MM.1S (cell line): ENCODE measurements at regions not wholly inside any gene's neighbourhood (a gene's known extent, or its start where the extent isn't known, plus 50 kb on each side); places are given as distances from the start of the nearest gene placed in this dataset.
"Not testable (repeated sequence)": the region's sequence is repeated elsewhere in the genome, so short reads cannot be mapped to it uniquely, and the experiment has no call there.

Experiments used
- DNase-seq: peaks from one replicate; pipeline ENCODE4 v3.0.0-alpha.2; 2015
- H2AFZ ChIP-seq: fragments of 300-600 bp; sonication (generic); 2 replicates; pipeline ENCODE4 v1.6.0; 2016; ENCODE audit warnings: antibody characterized with exemption, low read length
- H3F3A ChIP-seq: fragments of 300-600 bp; sonication (generic); 2 replicates; pipeline ENCODE4 v1.6.1; 2016; ENCODE audit warnings: mild to moderate bottlenecking, antibody characterized with exemption, low read length, moderate library complexity, mixed read lengths; ENCODE audit not compliant: insufficient read depth
- H3K27ac ChIP-seq: fragments of 300-600 bp; sonication (generic); 2 replicates; pipeline ENCODE4 v1.5.1; 2016; ENCODE audit warnings: mild to moderate bottlenecking, low read length
- H3K27me3 ChIP-seq: fragments of 300-600 bp; sonication (generic); replicated peaks from 2 replicates; pipeline ENCODE4 v1.6.0; 2016; ENCODE audit warnings: low read length; ENCODE audit not compliant: insufficient read depth
- H3K36me3 ChIP-seq: fragments of 300-600 bp; sonication (generic); replicated peaks from 2 replicates; pipeline ENCODE4 v1.6.1; 2016; ENCODE audit warnings: mild to moderate bottlenecking, low read length, mixed read lengths; ENCODE audit not compliant: insufficient read depth
- H3K4me1 ChIP-seq: fragments of 300-600 bp; sonication (generic); 2 replicates; pipeline ENCODE4 v1.6.1; 2016; ENCODE audit warnings: low read length, mixed read lengths
- H3K4me2 ChIP-seq: fragments of 300-600 bp; sonication (generic); 2 replicates; pipeline ENCODE4 v1.6.0; 2016; ENCODE audit warnings: low read depth, low read length
- H3K4me3 ChIP-seq: fragments of 300-600 bp; sonication (generic); 2 replicates; pipeline ENCODE4 v1.5.1; 2016; ENCODE audit warnings: low read length, mixed read lengths
- H3K79me2 ChIP-seq: fragments of 300-600 bp; sonication (generic); 2 replicates; pipeline ENCODE4 v1.6.1; 2016; ENCODE audit warnings: mixed run types, low read length, mixed read lengths
- H3K9ac ChIP-seq: fragments of 300-600 bp; sonication (generic); 2 replicates; pipeline ENCODE4 v1.6.1; 2016; ENCODE audit warnings: low read length, mixed read lengths
- H3K9me2 ChIP-seq: fragments of 300-600 bp; sonication (generic); replicated peaks from 2 replicates; pipeline ENCODE4 v1.6.1; 2016; ENCODE audit warnings: mild to moderate bottlenecking, low read length, mixed read lengths; ENCODE audit not compliant: insufficient read depth
- H3K9me3 ChIP-seq: fragments of 300-600 bp; sonication (generic); replicated peaks from 2 replicates; pipeline ENCODE4 v1.6.1; 2016; ENCODE audit warnings: mild to moderate bottlenecking, low read length, mixed read lengths; ENCODE audit not compliant: insufficient read depth
- H4K20me1 ChIP-seq: fragments of 300-600 bp; sonication (generic); 2 replicates; pipeline ENCODE4 v1.6.1; 2016; ENCODE audit warnings: mild to moderate bottlenecking, low read length, moderate library complexity, mixed read lengths; ENCODE audit not compliant: insufficient read depth
- EZH2 ChIP-seq: fragments of 300-600 bp; sonication (generic); optimal IDR thresholded peaks from 2 replicates; pipeline ENCODE3; 2017; ENCODE audit warnings: low read depth, mild to moderate bottlenecking, antibody characterized with exemption, low read length, mixed read lengths
- EZH2phosphoT487 ChIP-seq: fragments of 300-600 bp; sonication (generic); IDR thresholded peaks from 2 replicates; pipeline ENCODE4 v1.6.1; 2018; ENCODE audit warnings: antibody characterized with exemption, low read length
- TF ChIP-seq, protein P1 (sequence below): fragments of 300-600 bp; sonication (generic); IDR thresholded peaks from 2 replicates; pipeline ENCODE4 v1.5.1; 2016; ENCODE audit warnings: antibody characterized with exemption, low read length, mixed read lengths

DNA sequence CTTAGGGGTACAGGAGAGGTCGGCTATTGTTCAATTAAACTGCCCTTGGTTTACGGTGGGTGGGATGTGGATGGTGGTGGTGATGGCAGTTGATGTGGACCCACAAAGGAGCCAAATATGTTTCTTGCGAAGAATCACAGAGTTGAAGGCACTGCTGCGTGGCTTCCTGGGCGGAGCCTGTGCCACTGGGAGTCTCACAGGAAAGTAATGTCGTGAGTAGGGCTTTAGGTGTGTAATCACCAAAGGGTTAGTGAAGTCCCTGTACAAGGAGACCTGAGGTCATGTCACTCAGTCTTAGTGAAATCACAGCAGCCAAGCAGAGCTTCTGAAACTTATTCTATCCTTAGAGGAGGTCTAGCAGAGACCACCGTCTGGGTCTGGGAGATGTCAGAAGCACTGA, 215.3 kb downstream of the ANKRD36B start:
- H3K9me3 ChIP-seq, H3K9ac ChIP-seq, H3K79me2 ChIP-seq, H4K20me1 ChIP-seq, H3K9me2 ChIP-seq, H3K4me2 ChIP-seq, H3K36me3 ChIP-seq, DNase-seq, H3K27ac ChIP-seq, H3K4me3 ChIP-seq, H2AFZ ChIP-seq, H3K4me1 ChIP-seq, H3F3A ChIP-seq, H3K27me3 ChIP-seq: not testable (repeated sequence)

GRCh38 chr2:97363159-97363558, 226.5 kb downstream of the ANKRD36B start:
- not testable (repeated sequence) for DNase-seq, H4K20me1 ChIP-seq, H3K4me2 ChIP-seq, H3K9ac ChIP-seq, H3K9me3 ChIP-seq, H3K4me1 ChIP-seq, H3F3A ChIP-seq, H2AFZ ChIP-seq, H3K4me3 ChIP-seq, H3K27ac ChIP-seq, H3K79me2 ChIP-seq, H3K36me3 ChIP-seq, H3K9me2 ChIP-seq, H3K27me3 ChIP-seq

DNA sequence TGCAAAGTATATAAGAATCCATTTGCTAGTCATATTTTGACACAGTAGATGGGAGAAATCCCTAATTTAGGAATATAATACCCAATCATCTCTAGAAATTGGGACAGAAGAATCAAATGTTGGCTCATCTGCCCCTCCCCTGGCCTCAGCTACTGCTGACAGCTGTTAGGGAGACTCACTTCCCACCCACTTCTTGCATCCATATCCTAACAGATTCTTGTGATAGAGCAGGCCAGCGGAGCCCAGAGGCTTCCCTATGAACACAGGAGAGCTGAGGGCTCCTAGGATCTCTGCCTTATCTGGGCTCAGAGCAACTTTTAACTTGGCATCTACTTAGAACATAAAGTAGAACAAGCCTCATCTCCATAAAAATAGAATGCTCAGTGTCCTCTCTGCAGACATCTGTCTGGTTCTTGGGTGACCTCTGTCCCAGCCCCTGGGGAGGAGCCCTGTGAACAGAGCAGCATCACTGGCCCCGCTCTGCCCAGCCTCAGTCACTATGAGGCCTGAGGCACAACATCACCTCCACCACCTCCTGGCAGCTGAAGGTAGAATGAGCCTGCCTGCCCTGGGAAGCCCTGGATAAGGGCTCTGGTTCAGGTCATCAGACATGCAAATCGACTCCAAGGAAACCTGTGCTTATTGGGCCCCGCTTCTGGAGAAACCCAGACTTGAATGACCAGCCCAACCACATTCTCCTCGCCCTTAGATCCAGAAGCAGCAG, 229.7 kb downstream of the ANKRD36B start:
- Histone ChIP-seq H4K20me1 (no peaks in the 10 kb centered on the region), H3K9ac (no peak overlapping the region), H3K4me2 (no peak overlapping the region), H3K27me3 (no peaks in the 10 kb centered on the region), H3K9me3 (no peaks in the 10 kb centered on the region), H2AFZ (no peak overlapping the region), H3K27ac (no peak overlapping the region), H3K4me3 (no peak overlapping the region), H3K36me3 (no peaks in the 10 kb centered on the region), H3K79me2 (no peaks in the 10 kb centered on the region), H3K9me2 (no peaks in the 10 kb centered on the region), H3K4me1 (no peaks in the 10 kb centered on the region), H3F3A (no peaks in the 10 kb centered on the region)
- TF ChIP-seq, protein P1, sequence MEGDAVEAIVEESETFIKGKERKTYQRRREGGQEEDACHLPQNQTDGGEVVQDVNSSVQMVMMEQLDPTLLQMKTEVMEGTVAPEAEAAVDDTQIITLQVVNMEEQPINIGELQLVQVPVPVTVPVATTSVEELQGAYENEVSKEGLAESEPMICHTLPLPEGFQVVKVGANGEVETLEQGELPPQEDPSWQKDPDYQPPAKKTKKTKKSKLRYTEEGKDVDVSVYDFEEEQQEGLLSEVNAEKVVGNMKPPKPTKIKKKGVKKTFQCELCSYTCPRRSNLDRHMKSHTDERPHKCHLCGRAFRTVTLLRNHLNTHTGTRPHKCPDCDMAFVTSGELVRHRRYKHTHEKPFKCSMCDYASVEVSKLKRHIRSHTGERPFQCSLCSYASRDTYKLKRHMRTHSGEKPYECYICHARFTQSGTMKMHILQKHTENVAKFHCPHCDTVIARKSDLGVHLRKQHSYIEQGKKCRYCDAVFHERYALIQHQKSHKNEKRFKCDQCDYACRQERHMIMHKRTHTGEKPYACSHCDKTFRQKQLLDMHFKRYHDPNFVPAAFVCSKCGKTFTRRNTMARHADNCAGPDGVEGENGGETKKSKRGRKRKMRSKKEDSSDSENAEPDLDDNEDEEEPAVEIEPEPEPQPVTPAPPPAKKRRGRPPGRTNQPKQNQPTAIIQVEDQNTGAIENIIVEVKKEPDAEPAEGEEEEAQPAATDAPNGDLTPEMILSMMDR, result no peak
- TF ChIP-seq EZH2 (no peak), EZH2phosphoT487 (no peak)
- no peak for DNase-seq

GRCh38 chr2:97355887-97356286, 233.8 kb downstream of the ANKRD36B start:
- H3K9me3 ChIP-seq, result no peaks in the 10 kb centered on the region
- no peaks in the 10 kb centered on the region for H3K4me1 ChIP-seq
- H3K79me2 ChIP-seq, result no peaks in the 10 kb centered on the region
- no peak overlapping the region for H2AFZ ChIP-seq
- no peaks in the 10 kb centered on the region for H3K27me3 ChIP-seq
- no peaks in the 10 kb centered on the region for H3K36me3 ChIP-seq
- no peak for DNase-seq
- H3K4me2 ChIP-seq, result no peak overlapping the region
- no peaks in the 10 kb centered on the region for H4K20me1 ChIP-seq
- H3K9ac ChIP-seq, result no peak overlapping the region
- H3K27ac ChIP-seq, result no peak overlapping the region
- no peaks in the 10 kb centered on the region for H3K9me2 ChIP-seq
- no peaks in the 10 kb centered on the region for H3F3A ChIP-seq
- TF ChIP-seq EZH2 (no peak), EZH2phosphoT487 (no peak)
- TF ChIP-seq, protein P1, result no peak
- no peak overlapping the region for H3K4me3 ChIP-seq
